GM18867 (cell line): ENCODE measurements at regions not wholly inside any gene's neighbourhood (a gene's known extent, or its start where the extent isn't known, plus 50 kb on each side); places are given as distances from the start of the nearest gene placed in this dataset.

Experiments
- ATAC-seq: cut with Tn5 transposase; IDR thresholded peaks from one replicate; pipeline ENCODE4 v1.9.1; 2021; ENCODE audit warnings: mild to moderate bottlenecking, moderate library complexity; ENCODE audit not compliant: unreplicated experiment

DNA sequence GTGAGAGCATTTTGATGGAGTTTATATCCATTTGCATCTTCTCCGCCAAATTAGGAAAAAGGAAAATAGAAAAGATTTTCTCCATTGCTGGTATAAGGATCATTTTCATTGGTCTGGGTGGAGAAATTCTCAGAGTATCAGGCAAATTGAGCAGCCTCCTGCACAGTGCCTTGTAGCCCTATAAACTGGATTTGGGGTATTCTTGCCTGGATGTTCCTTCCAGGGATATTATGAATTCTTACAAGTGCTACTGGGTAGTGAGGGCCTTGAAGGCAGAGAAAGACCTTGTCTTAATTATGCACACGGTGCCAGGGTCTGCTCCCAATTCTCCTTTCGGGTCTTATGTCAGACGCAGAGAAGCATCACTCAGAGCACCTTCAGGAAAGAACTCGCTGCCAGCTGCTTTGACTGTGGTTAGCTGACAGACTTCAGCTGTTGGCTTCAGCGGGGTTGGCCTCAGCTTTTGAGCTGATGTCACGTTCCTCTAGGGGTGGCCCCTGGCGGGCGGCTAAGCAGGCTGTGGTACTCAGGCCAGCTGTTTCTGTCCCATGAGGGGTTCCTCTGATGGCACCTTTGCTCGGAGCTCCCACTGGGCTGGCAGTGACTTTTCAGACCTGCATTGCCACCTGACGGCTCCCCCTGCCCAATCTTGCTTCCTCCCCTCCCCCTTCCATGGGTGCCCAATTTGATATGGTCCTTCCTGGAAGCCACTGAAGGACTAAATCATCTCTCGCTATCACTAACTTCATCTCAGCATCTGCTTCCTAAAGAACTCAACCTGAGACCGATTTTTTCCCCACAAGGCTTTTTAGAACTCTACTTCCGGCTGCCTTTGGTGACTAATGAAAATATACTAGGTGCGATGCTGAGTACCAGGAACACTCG lies 519.5 kb downstream of the BCOR start:
- ATAC-seq = peak; percentile 97

DNA sequence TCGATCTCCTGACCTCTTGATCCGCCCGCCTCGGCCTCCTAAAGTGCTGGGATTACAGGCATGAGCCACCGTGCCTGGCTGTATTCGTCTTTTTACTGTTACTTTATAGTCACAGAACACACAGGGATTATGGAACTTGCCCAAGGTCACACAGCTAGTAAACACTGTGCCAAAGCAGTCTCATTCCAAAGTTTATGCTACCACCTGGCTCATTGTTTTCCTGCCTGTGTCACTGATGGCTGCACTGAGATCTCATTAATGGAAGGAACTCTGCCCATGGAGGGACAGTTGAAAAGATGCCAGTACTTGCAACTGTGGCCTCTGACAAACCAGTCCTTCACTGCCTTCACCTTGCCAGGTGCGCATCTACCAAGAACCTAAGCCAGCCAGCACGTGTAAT lies 517.7 kb downstream of the BCOR start:
- ATAC-seq = no peak

DNA sequence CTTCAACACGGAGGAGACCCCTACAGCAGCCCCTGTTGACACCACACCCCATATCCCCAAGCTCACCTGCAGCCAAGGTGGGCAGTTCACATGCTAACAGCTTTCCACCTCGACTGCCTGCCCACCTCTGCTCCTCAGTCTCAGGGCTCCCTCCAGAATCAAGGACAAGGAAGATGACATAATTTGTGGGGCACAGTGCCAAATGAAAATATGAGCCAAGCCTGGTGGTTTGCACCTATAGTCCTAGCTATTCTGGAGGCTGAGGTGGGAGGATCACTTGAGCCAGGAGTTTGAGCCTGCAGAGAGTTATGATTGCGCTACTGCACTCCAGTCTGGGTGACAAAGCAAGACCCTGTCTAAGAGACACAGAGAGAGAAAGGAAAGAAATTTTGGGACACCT lies 516.3 kb downstream of the BCOR start:
- no peak for ATAC-seq

DNA sequence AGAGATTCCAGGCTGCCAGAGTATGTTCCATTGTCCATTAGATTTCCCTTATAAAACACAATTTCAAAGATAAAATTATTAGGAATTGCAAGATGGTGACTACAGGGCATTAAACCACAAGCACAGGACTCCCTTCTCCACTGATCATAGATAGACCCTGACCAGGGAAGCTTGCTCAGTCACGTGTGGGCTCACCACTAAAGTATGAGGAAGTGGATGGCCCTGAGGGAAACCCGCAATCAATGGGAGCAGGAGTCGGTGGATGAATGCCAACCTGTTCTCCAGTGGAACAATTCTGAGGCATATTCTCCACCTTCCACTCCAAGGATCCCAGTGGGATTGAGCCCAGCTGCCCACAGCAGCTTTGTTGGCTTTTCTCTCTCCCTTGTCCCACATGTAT lies 515.7 kb downstream of the BCOR start:
- ATAC-seq = no peak

DNA sequence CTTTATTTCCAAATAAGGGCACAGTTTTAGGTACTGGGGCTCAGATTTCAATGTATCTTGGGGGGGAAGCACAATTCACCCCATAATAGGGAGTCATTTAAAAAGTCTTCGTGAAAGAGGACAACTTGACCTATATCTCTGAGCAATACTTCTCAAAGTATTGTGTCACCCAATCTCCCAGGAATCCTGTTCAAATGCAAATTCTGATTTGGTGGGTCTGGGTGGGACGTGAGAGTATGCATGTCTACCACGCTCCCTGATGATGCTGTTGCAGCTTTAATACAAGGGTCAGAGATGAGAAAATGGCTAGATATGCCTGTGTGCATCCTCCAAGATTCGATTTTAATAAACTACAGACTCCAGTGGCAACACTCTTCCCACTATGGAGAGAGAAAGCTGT lies 514.8 kb downstream of the BCOR start:
- ATAC-seq = no peak

DNA sequence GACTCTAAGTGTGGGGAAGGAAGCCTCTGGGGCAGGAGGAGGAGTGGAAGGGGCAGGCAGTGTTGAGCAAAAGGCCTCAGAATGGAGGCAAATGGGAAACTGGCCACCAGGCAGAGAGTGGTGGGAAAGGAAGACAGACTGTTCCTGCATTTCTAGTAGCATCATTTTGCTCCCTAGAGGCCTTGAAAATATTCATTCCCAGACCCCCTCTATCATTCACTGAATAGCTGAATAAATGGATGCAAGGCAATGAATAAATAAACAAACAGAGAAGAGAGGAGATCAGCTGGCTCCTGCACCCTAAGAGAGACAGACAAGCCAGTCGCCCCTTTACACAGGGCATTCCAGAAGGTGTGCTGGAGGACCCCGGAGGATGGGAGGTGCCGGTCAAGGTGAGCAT lies 511.9 kb downstream of the BCOR start:
- ATAC-seq = no peak

DNA sequence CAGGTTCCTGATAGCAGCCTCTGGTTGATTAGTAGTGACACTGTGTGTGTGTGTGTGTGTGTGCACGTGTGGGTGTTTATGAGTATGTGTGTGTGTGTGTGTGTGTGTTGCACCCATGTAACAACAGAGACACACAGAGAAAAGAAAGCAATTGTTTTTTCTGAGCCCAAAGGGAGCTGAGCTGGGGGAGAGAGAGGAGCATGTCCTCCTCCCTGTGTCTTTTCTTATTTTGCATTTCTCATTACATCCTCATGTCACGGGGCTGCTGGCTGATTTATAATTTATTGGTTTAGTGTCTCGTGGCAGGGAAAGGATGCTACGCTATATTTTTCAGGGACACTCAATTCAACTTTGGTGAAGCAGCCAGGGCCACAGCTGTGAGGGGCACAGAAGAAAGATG lies 511.4 kb downstream of the BCOR start:
- no peak for ATAC-seq

DNA sequence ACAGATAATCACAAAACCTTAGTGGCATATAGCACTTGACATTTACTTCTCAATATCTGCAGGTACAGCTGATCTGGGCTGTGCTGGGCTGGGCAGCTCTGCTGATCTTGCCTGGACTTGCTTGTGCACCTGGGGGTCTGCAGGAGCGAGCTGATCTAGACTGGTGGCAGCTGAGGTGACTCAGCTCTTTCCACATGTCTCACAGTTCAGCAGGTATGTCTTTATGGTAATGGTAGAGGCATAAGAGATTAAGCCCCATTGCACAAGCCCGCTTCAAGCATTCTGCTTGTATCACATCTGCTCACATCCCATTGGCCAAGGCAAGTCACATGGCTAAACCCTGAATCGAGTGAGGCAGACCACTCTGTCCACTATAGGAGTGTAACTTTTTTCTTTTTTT lies 506.7 kb downstream of the BCOR start:
- no peak for ATAC-seq

DNA sequence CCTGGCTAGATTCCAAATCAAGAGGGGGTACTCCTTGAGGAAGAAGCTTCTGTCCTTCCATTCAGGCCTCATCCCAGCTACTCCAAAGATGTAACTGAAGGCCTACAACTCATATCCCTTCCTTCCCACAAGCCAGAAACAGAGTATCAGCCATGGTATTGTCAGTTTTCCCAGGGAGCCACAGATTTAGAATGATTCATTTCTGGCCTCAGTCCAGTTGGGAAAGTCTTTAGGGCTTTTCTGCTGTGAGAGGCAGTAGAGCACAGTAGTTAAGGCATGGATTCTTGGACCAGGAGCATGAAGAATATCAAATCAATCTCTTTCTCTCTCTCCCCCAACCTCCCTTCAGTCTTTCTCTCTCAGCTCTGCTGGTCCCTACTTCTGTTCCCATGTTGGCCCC lies 505.0 kb downstream of the BCOR start:
- no peak for ATAC-seq

DNA sequence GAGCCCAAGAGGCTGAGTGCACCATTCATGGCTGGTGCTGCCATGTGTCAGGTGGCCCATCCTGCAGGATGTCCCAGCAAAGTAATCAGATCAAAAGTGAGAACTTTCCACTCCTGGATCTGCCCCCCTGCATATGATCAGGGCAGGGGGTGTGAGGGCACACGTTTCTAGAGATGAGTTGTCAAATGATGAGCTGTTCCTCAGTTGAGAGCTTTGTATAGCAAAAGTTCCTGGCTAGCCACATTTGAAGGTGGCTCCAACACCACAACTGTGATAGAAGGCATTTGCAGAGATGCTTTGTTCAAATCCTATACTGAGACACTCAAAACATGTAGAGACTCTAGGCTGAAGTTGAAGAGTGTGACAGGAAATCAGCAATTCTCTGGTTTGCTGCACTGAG lies 501.8 kb downstream of the BCOR start:
- no peak for ATAC-seq

DNA sequence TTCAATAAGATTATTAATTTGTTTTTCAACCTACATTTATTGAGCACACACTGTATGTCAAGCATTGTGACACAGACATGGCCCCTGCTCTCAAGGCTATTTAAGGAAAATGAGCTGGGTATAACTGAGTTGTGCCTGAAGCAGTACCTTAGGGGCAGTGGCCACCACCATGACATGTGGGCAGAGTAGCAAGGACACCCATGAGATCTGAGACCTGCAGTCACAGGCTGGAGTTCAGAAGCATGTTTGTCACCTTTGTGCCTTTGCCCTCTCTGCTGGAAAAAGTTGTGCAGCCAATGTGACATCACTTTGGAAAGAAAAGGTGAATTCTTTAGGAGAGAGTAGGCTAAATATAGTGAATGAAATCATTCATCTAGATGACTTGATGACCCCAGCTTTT lies 501.3 kb downstream of the BCOR start:
- ATAC-seq = no peak

DNA sequence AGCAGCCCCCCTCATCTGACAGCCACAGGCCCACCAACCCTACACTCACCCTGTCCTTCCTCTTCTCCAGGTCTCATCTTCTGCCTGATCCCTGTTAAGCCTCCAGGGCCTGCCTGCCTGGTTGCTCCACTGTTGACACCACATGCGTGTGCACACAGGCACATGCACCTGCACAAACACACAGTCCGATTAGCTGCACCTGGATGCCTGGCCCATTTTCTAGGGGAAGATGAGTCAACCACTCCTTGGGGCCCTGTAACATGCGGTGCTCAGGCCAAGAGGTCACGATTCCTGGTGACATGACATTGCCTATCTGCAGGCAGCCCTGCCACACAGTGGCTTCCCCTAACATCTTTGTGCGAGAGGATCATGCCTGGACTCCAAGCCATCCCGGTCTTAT lies 498.4 kb downstream of the BCOR start:
- no peak for ATAC-seq

DNA sequence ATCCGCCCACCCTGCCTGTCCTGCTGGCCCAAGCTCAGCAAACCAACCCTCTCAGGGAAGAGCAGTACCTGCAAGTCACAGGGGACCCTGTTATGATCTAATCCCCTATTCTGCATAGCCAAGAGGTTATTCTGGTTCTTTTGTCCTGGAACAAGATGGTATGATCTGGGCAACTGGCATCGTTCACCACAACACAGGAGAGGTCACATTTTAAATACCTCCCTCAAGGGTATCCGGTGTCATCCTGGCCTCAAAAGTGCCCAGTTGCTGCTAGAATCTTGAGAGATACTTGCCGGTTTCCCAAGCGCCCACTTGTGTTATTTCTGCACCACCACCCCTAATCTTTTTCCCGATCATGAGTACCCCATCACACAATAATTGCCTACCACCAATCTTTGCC lies 497.5 kb downstream of the BCOR start:
- ATAC-seq = no peak

DNA sequence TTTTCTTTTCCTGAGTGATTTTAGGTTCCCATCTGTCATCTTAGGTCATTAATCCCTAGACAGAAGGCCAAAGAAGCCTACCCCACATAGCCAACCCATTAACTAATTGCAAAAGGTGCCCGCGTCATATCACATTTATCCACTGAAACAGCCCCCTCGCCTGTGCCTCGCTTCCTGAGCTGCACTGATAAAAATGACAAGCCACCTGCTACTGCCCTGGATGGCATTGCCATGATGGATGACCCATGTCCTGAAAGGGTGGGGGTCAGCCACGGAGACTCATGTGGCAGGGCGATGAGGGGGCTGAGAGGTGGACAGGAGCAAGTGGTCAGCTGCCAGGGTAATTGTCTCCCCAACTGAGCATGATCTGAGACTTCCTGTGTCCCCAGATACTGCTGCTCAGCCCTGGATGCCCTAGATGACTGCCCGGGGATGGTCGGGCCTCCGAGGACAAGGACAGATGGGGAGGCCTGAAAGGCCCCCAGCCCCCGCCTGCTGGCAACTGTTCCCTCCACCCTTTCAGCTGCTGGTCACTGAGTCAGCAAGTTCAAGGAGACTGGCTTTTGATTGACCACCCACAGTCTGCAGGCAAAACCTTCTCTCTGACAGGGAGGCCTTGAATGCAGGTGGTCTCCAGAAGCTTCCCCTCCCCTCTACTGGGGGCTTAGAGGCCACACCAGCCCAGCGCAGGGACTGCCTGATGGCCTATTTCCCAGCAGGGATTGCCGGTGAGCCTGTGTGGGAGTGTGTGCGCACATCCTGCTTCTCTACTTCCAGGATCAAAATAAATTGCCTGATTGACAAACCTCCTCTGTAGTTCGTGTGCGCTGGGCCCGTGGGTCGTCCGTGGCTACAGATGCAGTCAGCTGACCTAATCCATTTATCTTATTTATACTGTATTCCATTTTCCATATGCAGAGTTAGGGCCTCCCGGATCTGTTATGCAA lies 496.3 kb downstream of the BCOR start:
- no peak for ATAC-seq

DNA sequence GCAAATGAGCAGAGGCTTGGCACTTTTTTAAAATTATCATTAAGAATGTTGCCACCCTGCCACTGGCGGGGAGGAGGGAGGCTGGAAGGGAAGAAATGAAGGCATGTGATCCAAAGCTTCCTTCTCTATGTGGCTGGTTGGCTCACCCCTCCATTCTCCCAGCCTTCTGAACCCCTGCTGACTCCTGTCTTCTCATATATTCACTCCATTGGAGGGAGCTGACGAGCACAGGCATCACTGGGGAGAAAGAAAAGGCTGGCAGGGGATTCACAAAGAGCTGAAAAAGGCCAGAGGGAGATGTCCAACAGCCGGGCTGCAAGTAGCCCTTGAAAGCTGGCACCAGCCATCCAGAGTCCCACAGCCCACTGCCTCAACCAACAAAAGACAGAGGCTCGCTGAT lies 495.6 kb downstream of the BCOR start:
- ATAC-seq = no peak

DNA sequence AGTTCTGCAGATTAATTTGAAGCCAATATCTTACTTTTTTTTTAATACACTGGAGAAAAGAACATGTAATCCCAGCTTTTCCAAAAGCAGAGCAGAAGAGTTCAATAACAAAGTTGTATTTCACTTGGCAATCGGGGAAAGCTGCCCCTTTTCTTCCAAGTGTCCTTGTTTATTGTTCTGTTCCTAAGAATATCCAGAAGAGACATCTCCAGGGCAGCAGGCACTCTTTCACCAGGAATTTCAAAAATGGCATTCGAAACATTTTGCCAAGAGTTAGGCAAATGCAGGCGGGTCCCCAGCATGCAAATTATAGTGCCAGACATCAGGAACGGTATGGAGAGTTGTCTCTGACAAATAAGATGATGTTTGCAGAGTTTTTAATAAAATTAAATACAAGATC lies 494.5 kb downstream of the BCOR start:
- ATAC-seq = no peak

DNA sequence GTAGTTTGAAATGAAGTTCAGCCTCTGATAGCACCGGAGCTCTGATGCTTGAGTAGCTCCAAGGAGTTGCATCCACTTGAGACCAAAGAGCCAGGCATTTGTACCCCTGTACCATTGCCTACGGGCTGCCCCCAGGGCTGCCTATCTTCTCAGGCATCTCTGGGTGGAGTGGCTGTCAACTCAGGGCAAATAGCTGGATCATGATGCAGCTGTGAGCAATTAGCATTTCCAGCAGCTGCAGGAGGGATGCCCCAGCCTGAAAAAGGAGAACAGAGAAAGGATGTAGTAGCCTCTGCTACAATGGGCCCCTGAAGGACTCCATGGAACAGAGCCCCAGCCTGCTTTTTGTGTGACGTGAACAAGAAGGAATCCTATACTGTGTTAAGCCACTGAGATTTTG lies 492.6 kb downstream of the BCOR start:
- no peak for ATAC-seq

DNA sequence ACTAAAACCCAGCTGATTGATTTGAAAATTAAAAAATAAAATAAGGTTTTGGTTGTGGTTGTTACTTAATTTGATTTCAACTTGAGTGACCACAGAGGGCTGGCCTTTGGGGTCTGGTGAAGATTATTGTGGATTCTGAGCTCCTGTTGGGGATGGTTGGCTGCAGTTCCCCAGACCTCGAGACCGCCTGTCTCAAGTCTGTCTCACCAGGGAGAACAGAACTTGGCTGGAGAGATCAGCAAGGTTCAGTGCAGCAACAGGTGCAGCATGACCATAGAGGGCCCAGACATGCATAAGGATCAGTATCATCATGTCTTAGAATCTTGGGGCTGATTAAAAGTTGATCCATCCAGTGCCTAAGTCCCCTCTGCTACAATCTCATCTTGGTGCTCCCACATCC lies 491.9 kb downstream of the BCOR start:
- ATAC-seq = no peak

DNA sequence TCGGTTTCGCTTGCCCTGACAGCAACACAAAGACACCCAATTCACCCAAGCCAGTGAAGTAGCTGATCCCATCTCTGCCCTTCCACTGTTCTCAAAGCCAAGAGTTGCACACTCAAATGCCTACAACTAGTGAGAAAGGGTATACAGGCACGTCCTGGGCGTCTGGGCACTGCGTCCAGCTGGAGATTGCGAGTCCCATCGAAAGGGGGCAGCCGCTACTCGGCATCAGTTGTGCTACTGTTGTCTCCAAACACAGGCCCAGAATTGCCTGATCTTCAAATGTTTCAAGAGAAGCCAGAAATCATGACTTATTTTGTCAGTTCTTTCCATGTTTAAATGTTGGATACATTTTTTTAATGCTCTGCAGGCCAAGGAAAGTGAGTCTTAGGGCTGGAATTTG lies 487.8 kb downstream of the BCOR start:
- ATAC-seq = no peak

DNA sequence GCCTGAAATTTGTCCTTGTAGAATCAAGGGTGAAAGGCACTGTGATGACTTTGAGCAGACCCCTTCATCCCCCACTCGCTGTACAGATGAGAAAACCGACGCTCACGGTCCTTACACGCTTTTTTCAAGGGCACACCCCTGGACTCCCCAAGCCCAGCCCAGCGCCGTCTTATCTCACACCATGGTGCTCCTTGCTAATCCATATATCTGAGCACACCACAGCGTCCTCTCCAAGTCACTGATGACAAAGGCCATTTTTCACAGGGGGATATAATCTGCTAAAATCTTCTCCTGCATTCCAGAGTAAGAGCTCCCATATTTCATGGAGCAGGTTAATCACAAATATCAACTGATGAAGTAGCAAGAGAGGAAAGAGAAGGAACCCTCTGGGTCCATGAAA lies 486.3 kb downstream of the BCOR start:
- ATAC-seq = no peak

DNA sequence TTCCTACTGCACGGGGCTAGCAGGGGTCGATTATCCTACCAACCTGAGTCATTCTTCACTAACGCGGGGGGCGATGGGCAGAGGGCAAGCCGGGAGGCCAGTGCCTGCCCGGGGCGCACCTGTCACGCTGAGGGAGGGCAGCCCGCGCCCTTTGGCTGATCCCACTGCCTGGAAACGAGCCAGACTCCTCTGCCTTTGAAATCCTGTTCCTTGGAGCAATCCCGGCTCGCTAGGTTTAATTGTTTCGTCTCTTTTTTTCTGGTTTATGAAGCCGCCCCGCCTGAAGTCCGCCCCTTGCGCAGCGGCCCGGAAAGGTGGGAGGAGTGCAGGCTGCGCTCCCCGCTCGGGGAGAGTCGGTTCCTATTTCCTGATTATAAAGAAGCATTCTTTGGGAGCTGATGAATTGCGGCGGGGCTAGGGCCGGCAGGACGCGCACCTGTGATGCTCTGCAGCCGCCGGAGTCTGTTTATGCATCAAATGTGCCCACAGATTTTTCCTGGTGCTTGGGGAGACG lies 484.2 kb downstream of the BCOR start:
- peak; percentile 28 for ATAC-seq
